Osteocyte (in vitro differentiated cells): ENCODE measurements at regions not wholly inside any gene's neighbourhood (a gene's known extent, or its start where the extent isn't known, plus 50 kb on each side); places are given as distances from the start of the nearest gene placed in this dataset.

ENCODE experiments used
- DNase-seq: peaks from one replicate; pipeline ENCODE4 v3.0.0; 2021; ENCODE audit warnings: mixed read lengths; ENCODE audit not compliant: unreplicated experiment; ENCODE audit errors: extremely low spot score
- H3K27ac Mint-ChIP-seq: one replicate; pipeline ENCODE4 v1.8.0; 2021; ENCODE audit warnings: mild to moderate bottlenecking, mixed read lengths; ENCODE audit not compliant: unreplicated experiment
- H3K27me3 Mint-ChIP-seq: one replicate; pipeline ENCODE4 v1.8.0; 2021; ENCODE audit warnings: mixed read lengths; ENCODE audit not compliant: unreplicated experiment
- H3K36me3 Mint-ChIP-seq: one replicate; pipeline ENCODE4 v1.8.0; 2021; ENCODE audit warnings: mixed read lengths; ENCODE audit not compliant: unreplicated experiment
- H3K4me1 Mint-ChIP-seq: one replicate; pipeline ENCODE4 v1.8.0; 2021; ENCODE audit warnings: mixed read lengths; ENCODE audit not compliant: unreplicated experiment
- H3K4me3 Mint-ChIP-seq: one replicate; pipeline ENCODE4 v1.8.0; 2021; ENCODE audit warnings: mild to moderate bottlenecking, moderate library complexity, mixed read lengths; ENCODE audit not compliant: unreplicated experiment
- H3K9me3 Mint-ChIP-seq: one replicate; pipeline ENCODE4 v1.8.0; 2021; ENCODE audit warnings: mixed read lengths; ENCODE audit not compliant: unreplicated experiment
- TF ChIP-seq, protein P1 (sequence below): fragments of 200-600 bp; sonication (generic); IDR thresholded peaks from 2 replicates; pipeline ENCODE4 v1.5.0; 2021; ENCODE audit warnings: antibody characterized with exemption, mild to moderate bottlenecking, moderate library complexity

- no peak for DNase-seq
- H3K4me1 Mint-ChIP-seq: peaks cover 8% of the 10 kb centered on the region
These were observed 195.4 kb downstream of the SLIT2 start for GRCh38 chr4:20447103-20447502.

DNA sequence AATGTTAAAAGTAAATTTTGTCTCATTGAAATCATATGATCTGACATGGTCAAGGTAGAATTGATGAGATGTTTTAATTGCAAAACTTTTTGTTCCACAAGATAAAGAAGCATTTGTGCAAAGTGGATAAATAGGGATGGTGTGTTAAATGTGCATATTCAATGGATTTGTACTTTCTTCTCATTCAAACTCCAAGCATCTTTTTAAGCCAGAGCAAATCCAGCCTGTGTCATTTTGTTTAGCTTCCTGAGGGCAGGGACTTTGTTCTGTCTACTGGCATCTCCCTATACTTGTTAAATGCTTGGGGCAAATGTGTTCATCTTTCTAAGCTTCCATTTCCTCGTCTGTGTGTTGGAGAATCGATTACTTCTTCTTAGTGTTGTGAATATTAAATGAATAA, 200.3 kb downstream of the SLIT2 start:
- Mint-ChIP-seq H3K27me3 (no peaks in the 10 kb centered on the region), H3K27ac (no peak overlapping the region), H3K4me1 (peaks cover 7% of the 10 kb centered on the region), H3K9me3 (no peaks in the 10 kb centered on the region), H3K36me3 (peaks cover 5% of the 10 kb centered on the region), H3K4me3 (no peak overlapping the region)
- TF ChIP-seq, protein P1, sequence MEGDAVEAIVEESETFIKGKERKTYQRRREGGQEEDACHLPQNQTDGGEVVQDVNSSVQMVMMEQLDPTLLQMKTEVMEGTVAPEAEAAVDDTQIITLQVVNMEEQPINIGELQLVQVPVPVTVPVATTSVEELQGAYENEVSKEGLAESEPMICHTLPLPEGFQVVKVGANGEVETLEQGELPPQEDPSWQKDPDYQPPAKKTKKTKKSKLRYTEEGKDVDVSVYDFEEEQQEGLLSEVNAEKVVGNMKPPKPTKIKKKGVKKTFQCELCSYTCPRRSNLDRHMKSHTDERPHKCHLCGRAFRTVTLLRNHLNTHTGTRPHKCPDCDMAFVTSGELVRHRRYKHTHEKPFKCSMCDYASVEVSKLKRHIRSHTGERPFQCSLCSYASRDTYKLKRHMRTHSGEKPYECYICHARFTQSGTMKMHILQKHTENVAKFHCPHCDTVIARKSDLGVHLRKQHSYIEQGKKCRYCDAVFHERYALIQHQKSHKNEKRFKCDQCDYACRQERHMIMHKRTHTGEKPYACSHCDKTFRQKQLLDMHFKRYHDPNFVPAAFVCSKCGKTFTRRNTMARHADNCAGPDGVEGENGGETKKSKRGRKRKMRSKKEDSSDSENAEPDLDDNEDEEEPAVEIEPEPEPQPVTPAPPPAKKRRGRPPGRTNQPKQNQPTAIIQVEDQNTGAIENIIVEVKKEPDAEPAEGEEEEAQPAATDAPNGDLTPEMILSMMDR: no peak
- DNase-seq: no peak

More at GRCh38 chr4:20447103-20447502, 195.4 kb downstream of the SLIT2 start:
- H3K4me3 Mint-ChIP-seq: no peak overlapping the region
- H3K36me3 Mint-ChIP-seq: peaks cover 5% of the 10 kb centered on the region
- no peaks in the 10 kb centered on the region for H3K9me3 Mint-ChIP-seq
- TF ChIP-seq, protein P1: no peak
- H3K27ac Mint-ChIP-seq: no peak overlapping the region
- no peaks in the 10 kb centered on the region for H3K27me3 Mint-ChIP-seq

DNA sequence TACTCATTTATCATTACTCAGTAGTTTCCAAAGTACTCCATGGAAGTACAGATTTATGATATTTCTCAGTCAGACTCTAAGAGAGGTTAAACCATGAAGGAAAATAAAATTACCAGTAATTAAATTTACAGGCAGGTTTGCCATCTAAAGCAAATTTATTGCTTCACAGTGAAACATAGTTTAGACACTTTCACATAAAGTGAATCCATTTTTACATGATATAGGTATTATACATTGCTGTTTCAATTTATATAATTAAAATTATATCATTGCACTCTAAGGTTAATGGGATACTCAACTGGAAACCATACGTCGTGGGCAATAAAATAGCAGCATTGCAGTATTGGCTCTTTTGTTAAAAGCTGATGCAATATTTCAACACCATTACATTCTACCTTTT, 202.8 kb downstream of the SLIT2 start:
- H3K4me1 Mint-ChIP-seq: peaks cover 7% of the 10 kb centered on the region
- no peak for DNase-seq
- H3K36me3 Mint-ChIP-seq: peaks cover 2% of the 10 kb centered on the region
- H3K27ac Mint-ChIP-seq: no peak overlapping the region
- no peaks in the 10 kb centered on the region for H3K27me3 Mint-ChIP-seq
- H3K9me3 Mint-ChIP-seq: no peaks in the 10 kb centered on the region
- TF ChIP-seq, protein P1: no peak
- H3K4me3 Mint-ChIP-seq: no peak overlapping the region

- TF ChIP-seq, protein P1: no peak
- no peak for DNase-seq
These were observed 204.7 kb downstream of the SLIT2 start for GRCh38 chr4:20456407-20456806.

GRCh38 chr4:20462426-20463175, 210.9 kb downstream of the SLIT2 start:
- Mint-ChIP-seq H3K4me1 (peaks cover 8% of the 10 kb centered on the region), H3K27me3 (no peaks in the 10 kb centered on the region), H3K36me3 (no peaks in the 10 kb centered on the region), H3K9me3 (no peaks in the 10 kb centered on the region), H3K4me3 (no peak overlapping the region), H3K27ac (no peak overlapping the region)
- no peak for DNase-seq
- TF ChIP-seq, protein P1: no peak

More at GRCh38 chr4:20456407-20456806, 204.7 kb downstream of the SLIT2 start:
- no peaks in the 10 kb centered on the region for H3K9me3 Mint-ChIP-seq
- H3K4me1 Mint-ChIP-seq: peaks cover 7% of the 10 kb centered on the region
- no peaks in the 10 kb centered on the region for H3K27me3 Mint-ChIP-seq
- H3K27ac Mint-ChIP-seq: no peak overlapping the region
- H3K4me3 Mint-ChIP-seq: no peak overlapping the region
- no peaks in the 10 kb centered on the region for H3K36me3 Mint-ChIP-seq
